ENCODE measurements at regions not wholly inside any gene's neighbourhood (a gene's known extent, or its start where the extent isn't known, plus 50 kb on each side); places are given as distances from the start of the nearest gene placed in this dataset.

DNA sequence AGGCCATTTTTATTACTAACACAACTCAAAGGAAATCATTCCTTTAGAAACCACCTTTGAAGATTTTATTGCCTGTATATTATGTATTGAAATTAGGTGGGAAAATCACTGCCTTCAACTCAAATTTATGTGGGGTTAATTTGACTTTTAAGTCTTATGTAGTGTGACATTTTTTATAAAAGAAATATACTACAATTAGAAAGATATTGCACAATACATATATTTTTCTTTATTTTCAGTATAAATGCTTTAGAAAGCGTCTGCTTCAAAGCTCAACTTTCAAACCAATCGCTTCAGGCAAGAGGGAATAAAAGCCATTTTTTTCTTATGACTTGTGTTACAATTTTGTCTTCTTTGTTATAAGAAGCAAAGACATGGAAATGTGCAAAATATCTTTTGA is 337.4 kb upstream of the ZWINT start:
- no peaks in the 10 kb centered on the region for H3K9me3 Mint-ChIP-seq
- TF ChIP-seq, protein P1, sequence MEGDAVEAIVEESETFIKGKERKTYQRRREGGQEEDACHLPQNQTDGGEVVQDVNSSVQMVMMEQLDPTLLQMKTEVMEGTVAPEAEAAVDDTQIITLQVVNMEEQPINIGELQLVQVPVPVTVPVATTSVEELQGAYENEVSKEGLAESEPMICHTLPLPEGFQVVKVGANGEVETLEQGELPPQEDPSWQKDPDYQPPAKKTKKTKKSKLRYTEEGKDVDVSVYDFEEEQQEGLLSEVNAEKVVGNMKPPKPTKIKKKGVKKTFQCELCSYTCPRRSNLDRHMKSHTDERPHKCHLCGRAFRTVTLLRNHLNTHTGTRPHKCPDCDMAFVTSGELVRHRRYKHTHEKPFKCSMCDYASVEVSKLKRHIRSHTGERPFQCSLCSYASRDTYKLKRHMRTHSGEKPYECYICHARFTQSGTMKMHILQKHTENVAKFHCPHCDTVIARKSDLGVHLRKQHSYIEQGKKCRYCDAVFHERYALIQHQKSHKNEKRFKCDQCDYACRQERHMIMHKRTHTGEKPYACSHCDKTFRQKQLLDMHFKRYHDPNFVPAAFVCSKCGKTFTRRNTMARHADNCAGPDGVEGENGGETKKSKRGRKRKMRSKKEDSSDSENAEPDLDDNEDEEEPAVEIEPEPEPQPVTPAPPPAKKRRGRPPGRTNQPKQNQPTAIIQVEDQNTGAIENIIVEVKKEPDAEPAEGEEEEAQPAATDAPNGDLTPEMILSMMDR (IDR thresholded peaks at IDR 0.05; ENCODE audit: unreplicated experiment) = no peak
- no peak overlapping the region for H3K4me3 Mint-ChIP-seq
- H3K27ac Mint-ChIP-seq = no peak overlapping the region
- H3K36me3 Mint-ChIP-seq = no peaks in the 10 kb centered on the region
- no peaks in the 10 kb centered on the region for H3K27me3 Mint-ChIP-seq (ENCODE audit: low read depth)
- DNase-seq (ENCODE audit: low spot score in 2 of 2, unreplicated experiment in 2 of 2) = no peak
- no peaks in the 10 kb centered on the region for H3K4me1 Mint-ChIP-seq

DNA sequence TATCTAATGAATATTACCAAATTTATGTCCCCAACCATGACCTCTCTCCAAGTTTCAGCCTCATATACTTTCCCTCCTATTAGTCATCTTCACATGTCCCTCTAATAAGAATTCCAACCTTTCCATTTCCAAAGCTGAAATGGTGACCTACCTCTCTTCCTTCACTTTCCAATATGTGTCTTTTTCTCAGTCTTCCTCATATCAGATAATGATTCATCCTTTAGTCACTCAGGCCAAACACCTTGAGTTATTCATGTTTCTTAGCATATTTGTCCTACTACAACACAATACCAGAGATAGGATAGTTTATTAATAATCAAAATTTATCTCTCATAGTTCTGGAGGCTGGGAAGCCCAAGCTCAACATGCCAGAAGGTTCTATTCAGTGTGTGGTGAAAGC is 318.5 kb upstream of the ZWINT start:
- H3K27me3 Mint-ChIP-seq (ENCODE audit: low read depth) = no peaks in the 10 kb centered on the region
- H3K9me3 Mint-ChIP-seq = peaks cover 17% of the 10 kb centered on the region
- H3K27ac Mint-ChIP-seq = no peak overlapping the region
- no peak overlapping the region for H3K4me3 Mint-ChIP-seq
- H3K4me1 Mint-ChIP-seq = no peaks in the 10 kb centered on the region
- H3K36me3 Mint-ChIP-seq = no peaks in the 10 kb centered on the region
- TF ChIP-seq, protein P1 (IDR thresholded peaks at IDR 0.05; ENCODE audit: unreplicated experiment) = no peak
- no peak for DNase-seq (ENCODE audit: low spot score in 2 of 2, unreplicated experiment in 2 of 2)

DNA sequence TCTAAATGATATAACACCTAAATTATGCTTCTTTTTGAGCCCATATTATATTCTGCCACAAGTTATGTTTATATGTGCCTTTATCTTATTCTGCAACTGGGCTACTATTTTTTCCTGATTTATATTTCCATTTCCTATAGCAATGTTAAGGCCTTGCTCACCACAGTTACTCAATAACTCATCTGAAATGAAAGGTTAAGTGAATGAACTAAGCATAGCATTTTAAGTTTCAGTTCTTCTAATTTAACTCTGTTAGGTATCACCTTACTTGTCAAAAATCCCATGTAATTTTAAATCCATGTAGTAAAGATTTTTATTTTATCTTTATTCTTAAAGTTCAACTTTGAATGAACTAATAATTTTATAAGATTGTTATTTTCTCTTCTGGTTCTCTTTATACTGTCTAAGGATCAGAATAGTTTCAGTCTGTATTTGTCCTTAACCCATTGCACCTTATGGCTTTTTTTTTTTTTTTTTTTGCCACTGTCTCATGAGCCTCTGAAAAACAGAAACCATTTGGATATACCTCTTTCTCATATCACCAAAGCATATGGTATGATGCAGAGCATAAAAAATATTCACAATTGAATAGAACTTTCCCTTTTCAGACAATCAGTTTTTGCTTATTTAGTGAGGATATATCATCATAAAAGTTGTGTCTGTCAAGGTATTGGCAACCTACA is 301.8 kb upstream of the ZWINT start:
- Mint-ChIP-seq H3K27me3 (ENCODE audit: low read depth) (no peaks in the 10 kb centered on the region), H3K4me3 (no peak overlapping the region), H3K27ac (no peak overlapping the region), H3K4me1 (no peaks in the 10 kb centered on the region), H3K36me3 (no peaks in the 10 kb centered on the region), H3K9me3 (no peaks in the 10 kb centered on the region)
- TF ChIP-seq, protein P1 (IDR thresholded peaks at IDR 0.05; ENCODE audit: unreplicated experiment) = no peak
- no peak for DNase-seq (ENCODE audit: low spot score in 2 of 2, unreplicated experiment in 2 of 2)

DNA sequence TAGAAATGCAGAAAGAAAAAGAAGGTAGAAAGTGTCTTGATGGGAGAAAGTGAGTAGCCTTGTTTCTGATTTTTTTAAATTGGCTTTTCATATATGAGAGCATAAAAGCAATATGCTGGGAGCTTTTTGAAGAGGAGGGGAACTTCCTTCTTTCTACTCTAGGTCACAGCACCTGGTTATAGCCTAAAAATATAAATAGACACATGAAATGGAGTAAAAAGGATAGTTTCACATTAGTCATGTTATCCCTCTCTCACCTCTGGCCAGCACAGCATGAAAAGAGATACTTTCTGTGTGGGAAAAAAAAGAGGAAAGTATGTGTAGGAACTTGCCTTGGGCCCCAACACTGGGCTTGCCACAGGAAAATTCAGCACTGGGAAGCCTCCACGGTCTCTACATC is 292.2 kb upstream of the ZWINT start:
- no peak overlapping the region for H3K27ac Mint-ChIP-seq
- H3K36me3 Mint-ChIP-seq = peaks cover 3% of the 10 kb centered on the region
- H3K4me1 Mint-ChIP-seq = no peaks in the 10 kb centered on the region
- peaks cover 21% of the 10 kb centered on the region for H3K9me3 Mint-ChIP-seq
- no peak overlapping the region for H3K4me3 Mint-ChIP-seq
- TF ChIP-seq, protein P1 (IDR thresholded peaks at IDR 0.05; ENCODE audit: unreplicated experiment) = no peak
- no peak for DNase-seq (ENCODE audit: low spot score in 2 of 2, unreplicated experiment in 2 of 2)
- no peaks in the 10 kb centered on the region for H3K27me3 Mint-ChIP-seq (ENCODE audit: low read depth)

DNA sequence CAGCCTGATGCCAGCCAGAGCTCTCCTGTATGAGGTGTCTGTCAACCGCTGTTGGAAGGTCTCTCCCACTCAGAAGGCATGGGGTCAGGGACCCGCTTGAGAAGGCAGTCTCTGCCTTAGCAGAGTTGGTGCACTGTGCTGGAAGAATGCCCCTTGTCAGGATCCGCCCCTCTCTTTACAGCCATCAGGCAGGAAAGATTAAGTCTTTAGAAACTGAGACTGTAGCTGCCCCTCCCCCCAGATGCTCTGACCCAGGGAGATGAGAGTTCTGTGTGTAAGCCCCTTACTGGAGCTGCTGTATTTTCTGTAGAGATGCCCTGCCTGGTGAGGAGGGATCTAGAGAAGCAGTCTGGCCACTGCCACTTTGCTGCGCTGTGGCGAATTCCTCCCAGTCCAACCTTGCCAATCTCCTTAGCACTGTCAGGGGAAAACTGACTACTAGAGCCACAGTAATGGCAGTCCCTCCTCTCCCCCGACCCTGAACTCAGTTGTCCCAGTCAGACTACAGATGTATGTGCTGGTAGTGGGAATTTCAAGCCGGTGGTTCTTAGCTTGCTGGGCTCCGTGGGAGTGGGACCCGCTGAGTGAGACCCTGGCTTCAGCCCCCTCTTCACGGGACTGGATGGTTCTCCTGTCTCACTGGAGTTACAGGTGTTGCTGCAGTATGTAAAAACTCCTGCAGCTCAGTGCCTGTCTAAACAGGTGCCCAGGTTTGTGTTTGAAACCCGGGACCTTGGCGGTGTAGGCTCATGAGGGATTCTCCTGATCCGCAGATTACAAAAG is 285.5 kb upstream of the ZWINT start:
- Mint-ChIP-seq H3K9me3 (peaks cover 23% of the 10 kb centered on the region), H3K27me3 (ENCODE audit: low read depth) (no peaks in the 10 kb centered on the region), H3K27ac (no peak overlapping the region), H3K4me3 (no peak overlapping the region), H3K36me3 (no peaks in the 10 kb centered on the region), H3K4me1 (no peaks in the 10 kb centered on the region)
- DNase-seq (ENCODE audit: low spot score in 2 of 2, unreplicated experiment in 2 of 2) = no peak
- TF ChIP-seq, protein P1 (IDR thresholded peaks at IDR 0.05; ENCODE audit: unreplicated experiment) = no peak
